ENCODE measurements at regions not wholly inside any gene's neighbourhood (a gene's known extent, or its start where the extent isn't known, plus 50 kb on each side); places are given as distances from the start of the nearest gene placed in this dataset.

- Mint-ChIP-seq H3K9me3 (peaks cover 3% of the 10 kb centered on the region), H3K4me1 (peaks cover 13% of the 10 kb centered on the region), H3K4me3 (no peak overlapping the region), H3K27ac (no peak overlapping the region), H3K36me3 (ENCODE audit: low read depth) (no peaks in the 10 kb centered on the region), H3K27me3 (ENCODE audit: low read depth) (no peaks in the 10 kb centered on the region)
- TF ChIP-seq CTCF (IDR thresholded peaks at IDR 0.05; ENCODE audit: unreplicated experiment in 3 of 3): no peak
These were observed 119.6 kb downstream of the SLC30A10 start for GRCh38 chr1:219808790-219809189.

- Mint-ChIP-seq H3K4me3 (no peak overlapping the region), H3K36me3 (ENCODE audit: low read depth) (no peaks in the 10 kb centered on the region), H3K9me3 (peaks cover 6% of the 10 kb centered on the region), H3K4me1 (peaks cover 17% of the 10 kb centered on the region), H3K27ac (no peak overlapping the region), H3K27me3 (ENCODE audit: low read depth) (no peaks in the 10 kb centered on the region)
- no peak for TF ChIP-seq CTCF (IDR thresholded peaks at IDR 0.05; ENCODE audit: unreplicated experiment in 3 of 3)
These were observed 121.7 kb downstream of the SLC30A10 start for GRCh38 chr1:219806642-219807041.

GRCh38 chr1:219806020-219806419, 122.3 kb downstream of the SLC30A10 start:
- Mint-ChIP-seq H3K4me3 (no peak overlapping the region), H3K27me3 (ENCODE audit: low read depth) (no peaks in the 10 kb centered on the region), H3K9me3 (peaks cover 7% of the 10 kb centered on the region), H3K36me3 (ENCODE audit: low read depth) (no peaks in the 10 kb centered on the region), H3K4me1 (peaks cover 22% of the 10 kb centered on the region), H3K27ac (no peak overlapping the region)
- no peak for TF ChIP-seq CTCF (IDR thresholded peaks at IDR 0.05; ENCODE audit: unreplicated experiment in 3 of 3)

- H3K4me3 Mint-ChIP-seq: no peak overlapping the region
These were observed 123.2 kb downstream of the SLC30A10 start for GRCh38 chr1:219805191-219805590.

GRCh38 chr1:219801156-219801820, 127.1 kb downstream of the SLC30A10 start:
- H3K9me3 Mint-ChIP-seq: peaks cover 7% of the 10 kb centered on the region
- no peaks in the 10 kb centered on the region for H3K27me3 Mint-ChIP-seq (ENCODE audit: low read depth)
- no peak overlapping the region for H3K27ac Mint-ChIP-seq
- H3K4me1 Mint-ChIP-seq: peaks cover 37% of the 10 kb centered on the region
- no peaks in the 10 kb centered on the region for H3K36me3 Mint-ChIP-seq (ENCODE audit: low read depth)
- H3K4me3 Mint-ChIP-seq: no peak overlapping the region
- no peak for TF ChIP-seq CTCF (IDR thresholded peaks at IDR 0.05; ENCODE audit: unreplicated experiment in 3 of 3)

More at GRCh38 chr1:219805191-219805590, 123.2 kb downstream of the SLC30A10 start:
- Mint-ChIP-seq H3K36me3 (ENCODE audit: low read depth) (no peaks in the 10 kb centered on the region), H3K9me3 (peaks cover 7% of the 10 kb centered on the region), H3K27ac (peak overlapping the region in 1 of 3 experiments; percentile 2), H3K27me3 (ENCODE audit: low read depth) (no peaks in the 10 kb centered on the region), H3K4me1 (peaks cover 28% of the 10 kb centered on the region)
- no peak for TF ChIP-seq CTCF (IDR thresholded peaks at IDR 0.05; ENCODE audit: unreplicated experiment in 3 of 3)

Data from nephron (organoid).